Endothelial cell of umbilical vein (primary cell): ENCODE measurements at regions not wholly inside any gene's neighbourhood (a gene's known extent, or its start where the extent isn't known, plus 50 kb on each side); places are given as distances from the start of the nearest gene placed in this dataset.

ENCODE experiments used
- BruUV-seq: library from RNA; stranded (reverse); fragments of 400-500 nt; replicated peaks from 2 replicates; lab custom pipeline; 2021; lab: Mats Ljungman, UMichigan
- CTCF ChIA-PET: fragments of 300-600, 350-600 bp; sonication (Branson Sonifier 250); formaldehyde crosslinking; loops from one replicate; lab custom pipeline; 2021; ENCODE audit warnings: antibody characterized with exemption, inconsistent platforms; lab: Charles Lee
- POLR2A ChIA-PET: fragments of 300-600, 350-600 bp; sonication (Branson Sonifier 250); formaldehyde crosslinking; loops from one replicate; lab custom pipeline; 2021; ENCODE audit warnings: antibody characterized with exemption, inconsistent platforms; lab: Charles Lee
- DNase-seq: peaks from one replicate; pipeline ENCODE4 v3.0.0-alpha.2; 2011; ENCODE audit warnings: low read depth, low spot score
- FAIRE-seq: peaks from 2 replicates; lab custom pipeline; 2011; peaks lifted over from hg19 to GRCh38; lab: Jason Lieb, UNC
- H2AFZ ChIP-seq: 2 replicates; pipeline ENCODE4 v1.6.0; 2012; ENCODE audit warnings: low read depth, low read length, control low read depth, inconsistent platforms
- H3K27ac ChIP-seq: 2 replicates; pipeline ENCODE4 v1.5.1; 2011; ENCODE audit warnings: low read depth, mild to moderate bottlenecking, control low read depth, low read length, moderate library complexity; ENCODE audit not compliant: insufficient read depth
- H3K27me3 ChIP-seq, 2 experiments: 2 replicates each; pipeline versions ENCODE4 v1.6.0 to v1.6.1; 2011; ENCODE audit warnings: low read length in 2 of 2, mixed read lengths in 1 of 2; ENCODE audit not compliant: control insufficient read depth in 2 of 2, insufficient read depth in 2 of 2
- H3K36me3 ChIP-seq, 2 experiments: 2 replicates in 1 of 2; 3 replicates in 1 of 2; pipeline ENCODE4 v1.5.1; 2011; ENCODE audit warnings: low read length in 2 of 2, mild to moderate bottlenecking in 1 of 2, moderate library complexity in 1 of 2; ENCODE audit not compliant: control insufficient read depth in 2 of 2, insufficient read depth in 2 of 2; ENCODE audit errors: extremely low read depth in 1 of 2
- H3K4me1 ChIP-seq: 3 replicates; pipeline ENCODE4 v1.5.1; 2011; ENCODE audit warnings: mild to moderate bottlenecking, low read length; ENCODE audit not compliant: control insufficient read depth, insufficient read depth; ENCODE audit errors: extremely low read depth
- H3K4me2 ChIP-seq: 2 replicates; pipeline ENCODE4 v1.6.1; 2011; ENCODE audit warnings: low read length, control low read depth, mixed read lengths; ENCODE audit not compliant: insufficient read depth
- H3K4me3 ChIP-seq, 3 experiments: fragments of 200-600 bp in 1 of 3; sonication (generic), shearing (Covaris generic) in 1 of 3; replicated peaks in 1 of 3; 2 replicates each; pipeline ENCODE4 v1.5.1; 2011 to 2016; ENCODE audit warnings: control low read depth in 3 of 3, low read length in 3 of 3, mild to moderate bottlenecking in 2 of 3, inconsistent platforms in 1 of 3, low read depth in 1 of 3, moderate library complexity in 1 of 3; ENCODE audit not compliant: insufficient read depth in 1 of 3
- H3K79me2 ChIP-seq: 2 replicates; pipeline ENCODE4 v1.6.0; 2012; ENCODE audit warnings: low read length, inconsistent platforms; ENCODE audit not compliant: control insufficient read depth, insufficient read depth
- H3K9ac ChIP-seq: replicated peaks from 2 replicates; pipeline ENCODE3; 2011; ENCODE audit warnings: low read length, control low read depth; ENCODE audit not compliant: insufficient read depth; ENCODE audit errors: extremely low read depth
- H3K9me1 ChIP-seq: replicated peaks from 3 replicates; pipeline ENCODE4 v1.6.0; 2011; ENCODE audit warnings: mild to moderate bottlenecking, low read length; ENCODE audit not compliant: control insufficient read depth, insufficient read depth; ENCODE audit errors: extremely low read depth
- H3K9me3 ChIP-seq: replicated peaks from 2 replicates; pipeline ENCODE4 v1.5.1; 2012; ENCODE audit warnings: low read length, inconsistent platforms; ENCODE audit not compliant: control insufficient read depth, insufficient read depth
- H4K20me1 ChIP-seq: replicated peaks from 2 replicates; pipeline ENCODE3; 2011; ENCODE audit warnings: mild to moderate bottlenecking, low read length; ENCODE audit not compliant: control insufficient read depth, insufficient read depth; ENCODE audit errors: extremely low read depth
- CTCF ChIP-seq, 2 donors: IDR thresholded peaks; 1 replicate in 1 of 2; 2 replicates in 1 of 2; pipeline ENCODE4 v1.5.1; 2011; ENCODE audit warnings: low read length in 2 of 2, mild to moderate bottlenecking in 2 of 2, moderate library complexity in 2 of 2, control low read depth in 1 of 2, inconsistent platforms in 1 of 2, low read depth in 1 of 2; ENCODE audit not compliant: insufficient read depth in 1 of 2; ENCODE audit errors: extremely low read depth in 1 of 2
- GATA2 ChIP-seq: IDR thresholded peaks from 2 replicates; pipeline ENCODE4 v1.7.0; 2011; ENCODE audit warnings: low read depth, mild to moderate bottlenecking, moderate library complexity, mixed read lengths, low read length; ENCODE audit not compliant: insufficient read length, insufficient read depth
- MAX ChIP-seq: IDR thresholded peaks from 2 replicates; pipeline ENCODE4 v1.6.1; 2011; ENCODE audit not compliant: insufficient read depth, insufficient read length
- MYC ChIP-seq: IDR thresholded peaks from one replicate; pipeline ENCODE4 v1.6.1; 2011; ENCODE audit warnings: mild to moderate bottlenecking, low read depth, low read length
- POLR2A ChIP-seq: IDR thresholded peaks from 2 replicates; pipeline ENCODE4 v1.6.1; 2012; ENCODE audit warnings: low read depth, mild to moderate bottlenecking, control low read depth, low read length
- POLR2AphosphoS5 ChIP-seq: IDR thresholded peaks from 2 replicates; pipeline ENCODE4 v1.6.1; 2012; ENCODE audit warnings: low read depth, mild to moderate bottlenecking, control low read depth, low read length, moderate library complexity; ENCODE audit not compliant: insufficient read depth
- dilution Hi-C: fragments of 300-500 bp; cut with MboI; formaldehyde crosslinking; loops from one replicate; pipeline ENCODE4 v1.15.0; 2019; ENCODE audit warnings: low sequenced_read_pairs; ENCODE audit not compliant: extremely low pct_ligation_motif_present
- intact Hi-C: fragments of 100-400 bp; cut with micrococcal nuclease; formaldehyde crosslinking; loops from one replicate; pipeline ENCODE4 v1.10.0; 2022

GRCh38 chr9:82474235-82474634, 485.7 kb downstream of the SPATA31D1 start:
- no peak for FAIRE-seq
- Histone ChIP-seq H3K9me3 (no peaks in the 10 kb centered on the region), H3K79me2 (no peaks in the 10 kb centered on the region), H2AFZ (no peak overlapping the region), H3K9me1 (no peaks in the 10 kb centered on the region), H3K36me3 (no peaks in the 10 kb centered on the region), H3K27me3 (no peaks in the 10 kb centered on the region), H3K4me3 (no peak overlapping the region), H3K4me2 (no peak overlapping the region), H4K20me1 (no peaks in the 10 kb centered on the region), H3K4me1 (no peaks in the 10 kb centered on the region), H3K9ac (no peak overlapping the region), H3K27ac (no peak overlapping the region)
- no TSS peak for BruUV-seq
- dilution Hi-C loops (no loop called here), intact Hi-C loops (no loop called here)
- TF ChIP-seq MAX (no peak), GATA2 (no peak), POLR2A (no peak), CTCF (IDR thresholded peaks at IDR 0.05; ENCODE audit: extremely low read depth in 1 of 2, insufficient read depth in 1 of 2, low read depth in 1 of 2, low read length in 2 of 2) (no peak), MYC (no peak), POLR2AphosphoS5 (no peak)
- DNase-seq, result no peak
- ChIA-PET POLR2A (no interaction called here), CTCF (no interaction called here)
